Sigmoid colon (tissue), 4 donors: ENCODE measurements at regions not wholly inside any gene's neighbourhood (a gene's known extent, or its start where the extent isn't known, plus 50 kb on each side); places are given as distances from the start of the nearest gene placed in this dataset.

Experiments used
- EP300 ChIP-seq, 4 donors: sonication (generic); formaldehyde crosslinking; IDR thresholded peaks; one replicate each; pipeline ENCODE4 v1.6.1; 2017; ENCODE audit warnings: antibody characterized with exemption in 4 of 4
- POLR2A ChIP-seq, 2 donors: fragments of 450-650 bp; IDR thresholded peaks; one replicate each; pipeline ENCODE4 v1.6.1; 2016; ENCODE audit warnings: antibody characterized with exemption in 2 of 2, mild to moderate bottlenecking in 2 of 2, moderate library complexity in 2 of 2
- POLR2AphosphoS5 ChIP-seq, 4 donors: sonication (generic); formaldehyde crosslinking; IDR thresholded peaks; one replicate each; pipeline ENCODE4 v1.6.1; 2017; ENCODE audit warnings: antibody characterized with exemption in 4 of 4
- TF ChIP-seq, protein P1 (sequence below), 4 experiments: fragments of 450-650 bp in 3 of 4; fragments of 200-600 bp in 1 of 4; IDR thresholded peaks; one replicate each; pipeline ENCODE4 v1.5.1; 2016 to 2019; ENCODE audit warnings: antibody characterized with exemption in 4 of 4, mild to moderate bottlenecking in 3 of 4, moderate library complexity in 2 of 4

GRCh38 chr14:100392356-100392755, 69.2 kb downstream of the SLC25A47 start:
- TF ChIP-seq, protein P1, sequence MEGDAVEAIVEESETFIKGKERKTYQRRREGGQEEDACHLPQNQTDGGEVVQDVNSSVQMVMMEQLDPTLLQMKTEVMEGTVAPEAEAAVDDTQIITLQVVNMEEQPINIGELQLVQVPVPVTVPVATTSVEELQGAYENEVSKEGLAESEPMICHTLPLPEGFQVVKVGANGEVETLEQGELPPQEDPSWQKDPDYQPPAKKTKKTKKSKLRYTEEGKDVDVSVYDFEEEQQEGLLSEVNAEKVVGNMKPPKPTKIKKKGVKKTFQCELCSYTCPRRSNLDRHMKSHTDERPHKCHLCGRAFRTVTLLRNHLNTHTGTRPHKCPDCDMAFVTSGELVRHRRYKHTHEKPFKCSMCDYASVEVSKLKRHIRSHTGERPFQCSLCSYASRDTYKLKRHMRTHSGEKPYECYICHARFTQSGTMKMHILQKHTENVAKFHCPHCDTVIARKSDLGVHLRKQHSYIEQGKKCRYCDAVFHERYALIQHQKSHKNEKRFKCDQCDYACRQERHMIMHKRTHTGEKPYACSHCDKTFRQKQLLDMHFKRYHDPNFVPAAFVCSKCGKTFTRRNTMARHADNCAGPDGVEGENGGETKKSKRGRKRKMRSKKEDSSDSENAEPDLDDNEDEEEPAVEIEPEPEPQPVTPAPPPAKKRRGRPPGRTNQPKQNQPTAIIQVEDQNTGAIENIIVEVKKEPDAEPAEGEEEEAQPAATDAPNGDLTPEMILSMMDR (IDR thresholded peaks at IDR 0.05) = no peak
- no peak for TF ChIP-seq POLR2AphosphoS5 (IDR thresholded peaks at IDR 0.05)
- no peak for TF ChIP-seq EP300 (IDR thresholded peaks at IDR 0.05)
- no peak for TF ChIP-seq POLR2A (IDR thresholded peaks at IDR 0.05)
